Body of pancreas (tissue), 4 donors: ENCODE measurements at regions not wholly inside any gene's neighbourhood (a gene's known extent, or its start where the extent isn't known, plus 50 kb on each side); places are given as distances from the start of the nearest gene placed in this dataset.

Experiments used
- ATAC-seq: fragments of 150-250 bp; one replicate; pipeline ENCODE4 v1.9.1; 2016
- DNase-seq, 4 donors: peaks; one replicate each; pipeline ENCODE4 v3.0.0-alpha.2; 2019
- H3K27ac ChIP-seq, 4 donors: fragments of 200-600 bp; sonication (generic); 1 replicate in 3 of 4; 2 replicates in 1 of 4; pipeline versions ENCODE4 v1.5.1 to v1.6.1; 2016 to 2019; ENCODE audit warnings: mild to moderate bottlenecking in 1 of 4, mixed read lengths in 1 of 4, moderate library complexity in 1 of 4
- H3K27me3 ChIP-seq, 2 donors: fragments of 200-600 bp; sonication (generic); one replicate each; pipeline ENCODE4 v1.6.0; 2016; ENCODE audit warnings: mild to moderate bottlenecking in 1 of 2
- H3K36me3 ChIP-seq, 2 donors: fragments of 200-600 bp; sonication (generic); replicated peaks in 1 of 2; 2 replicates each; pipeline ENCODE4 v1.5.1; 2016; ENCODE audit warnings: low read depth in 2 of 2; ENCODE audit not compliant: insufficient read depth in 1 of 2
- H3K4me1 ChIP-seq: fragments of 200-600 bp; sonication (generic); one replicate; pipeline ENCODE4 v1.6.0; 2016
- H3K4me3 ChIP-seq, 2 donors: fragments of 200-600 bp; sonication (generic); 1 replicate in 1 of 2; 2 replicates in 1 of 2; pipeline ENCODE4 v1.5.1; 2016 to 2019
- H3K9me3 ChIP-seq, 3 donors: fragments of 200-600 bp; sonication (generic); 1 replicate in 2 of 3; 2 replicates in 1 of 3; pipeline ENCODE4 v1.5.1; 2016
- POLR2A ChIP-seq, 3 donors: fragments of 450-650 bp; IDR thresholded peaks; one replicate each; pipeline ENCODE4 v1.6.1; 2016; ENCODE audit warnings: antibody characterized with exemption in 3 of 3, mild to moderate bottlenecking in 2 of 3
- WGBS, 2 donors: methylation state at CpG; one replicate each; pipeline ENCODE4 v1.1.5; 2017; 5-methylcytosine and 5-hydroxymethylcytosine counted together
- intact Hi-C: fragments of 100-400 bp; cut with DNase I; formaldehyde crosslinking; loops from one replicate; pipeline ENCODE4 v1.15.1; 2023
- TF ChIP-seq, protein P1 (sequence below), 7 experiments: fragments of 450-650 bp in 4 of 7; fragments of 200-600 bp in 3 of 7; sonication (generic) in 3 of 7; IDR thresholded peaks; one replicate each; pipeline ENCODE4 v1.5.1; 2016 to 2019; ENCODE audit warnings: antibody characterized with exemption in 7 of 7

DNA sequence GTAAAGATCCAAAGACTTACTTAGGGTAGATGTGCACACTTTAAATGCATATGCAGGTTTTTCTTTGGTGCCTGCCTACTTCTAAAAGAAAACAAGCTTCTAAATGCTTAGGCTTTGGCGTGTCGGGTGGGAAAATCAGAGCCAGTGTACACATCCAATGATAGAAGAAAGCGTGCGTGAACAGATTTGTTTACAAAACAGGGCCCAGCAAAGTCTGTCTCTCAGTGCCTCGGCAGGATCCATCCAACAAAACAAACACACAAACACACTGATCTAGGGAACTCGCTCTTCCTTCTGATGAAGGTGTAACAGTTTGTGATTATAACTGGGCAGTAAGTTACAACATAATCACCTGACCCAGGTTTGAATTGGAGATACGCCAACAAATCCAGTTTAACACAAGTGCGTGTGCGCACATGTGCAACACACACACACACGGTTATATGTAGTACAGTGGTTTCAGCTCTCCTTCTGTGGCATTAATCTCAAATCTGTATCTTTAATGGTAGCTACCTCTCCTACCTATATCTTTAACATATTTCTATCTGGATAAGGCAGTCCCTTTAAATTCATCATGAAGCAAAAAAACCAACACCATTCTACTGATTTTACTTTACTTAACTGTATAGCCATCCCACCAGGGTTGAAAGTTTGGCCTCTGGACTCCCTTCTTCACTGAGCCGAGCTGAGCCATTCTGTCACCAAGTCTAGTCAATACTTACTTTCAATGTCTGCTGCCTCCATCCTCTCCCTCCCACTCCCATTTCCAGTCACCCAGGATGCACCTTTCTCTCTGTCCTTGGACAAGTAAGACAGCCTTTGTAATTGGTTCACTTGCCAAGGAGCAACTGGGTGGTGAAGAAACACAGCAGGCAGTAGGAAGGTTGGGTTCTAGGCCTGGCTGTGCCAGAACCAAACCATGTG is 184.4 kb upstream of the KLF14 start:
- TF ChIP-seq POLR2A (IDR thresholded peaks at IDR 0.05), result no peak
- TF ChIP-seq, protein P1, sequence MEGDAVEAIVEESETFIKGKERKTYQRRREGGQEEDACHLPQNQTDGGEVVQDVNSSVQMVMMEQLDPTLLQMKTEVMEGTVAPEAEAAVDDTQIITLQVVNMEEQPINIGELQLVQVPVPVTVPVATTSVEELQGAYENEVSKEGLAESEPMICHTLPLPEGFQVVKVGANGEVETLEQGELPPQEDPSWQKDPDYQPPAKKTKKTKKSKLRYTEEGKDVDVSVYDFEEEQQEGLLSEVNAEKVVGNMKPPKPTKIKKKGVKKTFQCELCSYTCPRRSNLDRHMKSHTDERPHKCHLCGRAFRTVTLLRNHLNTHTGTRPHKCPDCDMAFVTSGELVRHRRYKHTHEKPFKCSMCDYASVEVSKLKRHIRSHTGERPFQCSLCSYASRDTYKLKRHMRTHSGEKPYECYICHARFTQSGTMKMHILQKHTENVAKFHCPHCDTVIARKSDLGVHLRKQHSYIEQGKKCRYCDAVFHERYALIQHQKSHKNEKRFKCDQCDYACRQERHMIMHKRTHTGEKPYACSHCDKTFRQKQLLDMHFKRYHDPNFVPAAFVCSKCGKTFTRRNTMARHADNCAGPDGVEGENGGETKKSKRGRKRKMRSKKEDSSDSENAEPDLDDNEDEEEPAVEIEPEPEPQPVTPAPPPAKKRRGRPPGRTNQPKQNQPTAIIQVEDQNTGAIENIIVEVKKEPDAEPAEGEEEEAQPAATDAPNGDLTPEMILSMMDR (IDR thresholded peaks at IDR 0.05), result no peak
- ATAC-seq, result no peak
- Histone ChIP-seq H3K4me1 (peaks cover 81% of the 10 kb centered on the region), H3K27ac (peak overlapping the region in 3 of 4 donors; percentile 17 to 36 (median 25)), H3K36me3 (no peaks in the 10 kb centered on the region), H3K9me3 (no peaks in the 10 kb centered on the region), H3K4me3 (no peak overlapping the region), H3K27me3 (no peaks in the 10 kb centered on the region)
- DNase-seq, result no peak
- 54 to 58% methylated on average over 11 of the region's 11 CpGs for WGBS, 2 donors
- intact Hi-C loops, result no loop called here

DNA sequence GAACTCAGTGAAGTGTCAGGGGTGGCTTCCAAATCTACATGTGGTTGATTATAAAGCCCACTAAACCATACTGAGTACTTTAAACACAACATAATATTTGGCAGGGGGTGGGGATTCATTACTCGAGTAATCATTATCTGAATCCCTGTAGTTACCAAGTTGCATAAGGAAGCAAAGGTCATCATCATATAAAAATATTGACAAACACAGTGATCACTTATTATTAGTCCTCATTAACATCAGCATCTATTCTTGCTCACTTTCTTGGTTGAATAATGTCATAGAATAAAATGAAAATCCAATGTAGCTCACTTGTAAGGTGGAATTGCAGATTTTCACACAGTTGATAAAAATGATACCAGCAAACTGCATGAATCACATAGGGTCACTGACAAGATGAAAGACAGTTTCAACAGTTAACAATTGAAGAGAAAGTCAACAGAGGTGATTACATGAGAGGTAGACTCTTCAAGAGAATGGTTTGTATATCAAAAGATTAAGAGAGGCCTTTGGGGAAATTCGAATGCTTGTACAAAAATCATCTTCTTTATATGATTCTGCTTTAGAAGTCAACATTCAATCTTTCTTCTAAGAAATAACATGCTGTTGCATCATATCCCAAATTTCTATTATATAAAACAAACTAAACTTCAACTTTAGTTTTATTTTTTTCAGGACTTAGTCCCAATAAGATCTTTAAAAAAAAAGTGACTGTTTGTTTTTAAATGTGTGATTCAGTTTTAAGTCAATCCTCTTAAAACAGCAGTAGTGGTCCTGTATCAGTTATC is 185.5 kb upstream of the KLF14 start:
- TF ChIP-seq POLR2A (IDR thresholded peaks at IDR 0.05), result no peak
- TF ChIP-seq, protein P1 (IDR thresholded peaks at IDR 0.05), result no peak
- intact Hi-C loops, result no loop called here
- Histone ChIP-seq H3K4me1 (peaks cover 73% of the 10 kb centered on the region), H3K27ac (no peak overlapping the region), H3K27me3 (no peaks in the 10 kb centered on the region), H3K4me3 (no peak overlapping the region), H3K36me3 (no peaks in the 10 kb centered on the region), H3K9me3 (no peaks in the 10 kb centered on the region)
- DNase-seq (no peak), ATAC-seq (no peak)
- 55 to 59% methylated on average over 2 of the region's 2 CpGs for WGBS, 2 donors

DNA sequence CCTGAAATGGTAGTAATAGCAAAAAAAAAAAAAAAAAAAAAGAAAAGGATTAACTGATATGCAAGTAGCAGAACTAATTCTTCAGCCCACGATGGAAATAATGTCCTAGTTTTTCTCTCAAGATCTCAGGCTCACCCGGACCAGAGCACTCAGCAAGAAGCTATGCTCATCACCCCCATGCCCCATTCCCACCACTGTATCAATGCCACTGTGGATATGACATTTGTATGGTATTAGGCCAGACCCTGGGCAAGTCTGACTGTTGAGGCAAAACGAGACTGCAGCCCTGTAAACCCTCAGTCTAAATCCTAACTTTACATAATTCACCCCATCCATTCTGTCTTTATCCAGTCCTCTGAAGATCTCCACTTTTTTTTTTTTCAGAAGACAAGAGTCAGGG is 186.1 kb upstream of the KLF14 start:
- Histone ChIP-seq H3K9me3 (no peaks in the 10 kb centered on the region), H3K27ac (peak overlapping the region in 1 of 4 donors; percentile 74), H3K4me3 (no peak overlapping the region), H3K27me3 (no peaks in the 10 kb centered on the region), H3K36me3 (no peaks in the 10 kb centered on the region), H3K4me1 (peaks cover 74% of the 10 kb centered on the region)
- DNase-seq (no peak), ATAC-seq (no peak)
- 81 to 89% methylated on average over 3 of the region's 3 CpGs for WGBS, 2 donors
- intact Hi-C loops, result no loop called here
- TF ChIP-seq POLR2A (IDR thresholded peaks at IDR 0.05), result no peak

DNA sequence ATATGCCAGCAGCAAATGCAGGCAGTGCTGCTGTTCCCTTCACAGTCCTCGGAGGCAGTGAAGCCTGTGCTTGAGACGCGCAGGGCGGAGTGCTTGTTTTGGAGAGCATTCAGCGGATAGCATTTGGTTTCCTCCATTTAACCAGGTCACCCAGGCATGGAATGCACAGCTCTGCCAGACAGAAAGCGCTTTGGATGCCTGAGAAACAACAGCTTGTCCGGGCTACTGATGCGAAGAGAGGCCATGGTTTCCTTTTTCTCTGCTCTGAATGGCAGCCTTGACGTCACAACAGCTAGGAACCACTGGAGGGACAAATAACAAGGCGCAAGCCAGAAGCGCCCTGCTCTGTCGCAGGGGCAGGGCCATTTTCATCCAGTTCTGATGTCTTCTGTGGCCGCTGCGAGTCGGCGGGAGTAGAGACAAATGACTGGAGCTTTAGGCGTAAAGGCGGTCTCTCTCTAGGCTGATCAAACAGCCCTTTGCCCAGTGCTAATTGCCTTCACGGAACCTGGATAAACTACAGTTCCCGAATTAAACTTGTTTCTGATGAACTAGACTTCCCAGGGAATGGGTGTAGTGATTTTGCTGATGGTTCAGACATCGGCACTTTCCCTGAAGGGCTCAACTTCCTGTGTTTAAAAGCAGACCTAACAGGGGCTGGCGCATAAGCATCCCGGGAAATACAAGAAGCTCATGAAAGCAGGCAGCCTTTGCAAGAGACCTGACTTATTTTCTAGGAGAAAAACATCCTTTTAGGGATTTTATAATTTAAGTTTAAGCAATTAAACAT is 187.6 kb upstream of the KLF14 start:
- TF ChIP-seq, protein P1 (IDR thresholded peaks at IDR 0.05), result no peak
- peak in 2 of 3 donors; percentile 23 to 45 for TF ChIP-seq POLR2A (IDR thresholded peaks at IDR 0.05)
- intact Hi-C loops, result no loop called here

More for the DNA sequence above, 187.6 kb upstream of the KLF14 start:
- H3K27ac ChIP-seq, result peak overlapping the region; percentile 44 to 76 (median 64)
- no peaks in the 10 kb centered on the region for H3K27me3 ChIP-seq
- no peaks in the 10 kb centered on the region for H3K36me3 ChIP-seq
- ATAC-seq (peak; percentile 52), DNase-seq (peak in 3 of 4 donors; percentile 51 to 65 (median 56))
- H3K4me3 ChIP-seq, result no peak overlapping the region
- H3K9me3 ChIP-seq, result no peaks in the 10 kb centered on the region
- H3K4me1 ChIP-seq, result peaks cover 74% of the 10 kb centered on the region
- WGBS, 2 donors, result 56 to 63% methylated on average over 23 of the region's 23 CpGs
